ENCODE measurements at regions not wholly inside any gene's neighbourhood (a gene's known extent, or its start where the extent isn't known, plus 50 kb on each side); places are given as distances from the start of the nearest gene placed in this dataset.

GRCh38 chr14:96623676-96624484 lies 121.7 kb downstream of the PAPOLA start:
- no peak for TF ChIP-seq POLR2A (IDR thresholded peaks at IDR 0.05)
- TF ChIP-seq, protein P1, sequence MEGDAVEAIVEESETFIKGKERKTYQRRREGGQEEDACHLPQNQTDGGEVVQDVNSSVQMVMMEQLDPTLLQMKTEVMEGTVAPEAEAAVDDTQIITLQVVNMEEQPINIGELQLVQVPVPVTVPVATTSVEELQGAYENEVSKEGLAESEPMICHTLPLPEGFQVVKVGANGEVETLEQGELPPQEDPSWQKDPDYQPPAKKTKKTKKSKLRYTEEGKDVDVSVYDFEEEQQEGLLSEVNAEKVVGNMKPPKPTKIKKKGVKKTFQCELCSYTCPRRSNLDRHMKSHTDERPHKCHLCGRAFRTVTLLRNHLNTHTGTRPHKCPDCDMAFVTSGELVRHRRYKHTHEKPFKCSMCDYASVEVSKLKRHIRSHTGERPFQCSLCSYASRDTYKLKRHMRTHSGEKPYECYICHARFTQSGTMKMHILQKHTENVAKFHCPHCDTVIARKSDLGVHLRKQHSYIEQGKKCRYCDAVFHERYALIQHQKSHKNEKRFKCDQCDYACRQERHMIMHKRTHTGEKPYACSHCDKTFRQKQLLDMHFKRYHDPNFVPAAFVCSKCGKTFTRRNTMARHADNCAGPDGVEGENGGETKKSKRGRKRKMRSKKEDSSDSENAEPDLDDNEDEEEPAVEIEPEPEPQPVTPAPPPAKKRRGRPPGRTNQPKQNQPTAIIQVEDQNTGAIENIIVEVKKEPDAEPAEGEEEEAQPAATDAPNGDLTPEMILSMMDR (IDR thresholded peaks at IDR 0.05): no peak

Measured in body of pancreas (tissue), 4 donors.